SK-N-SH treated with all-trans-retinoic acid at 6 μM for 48 hours (cell line): ENCODE measurements at regions not wholly inside any gene's neighbourhood (a gene's known extent, or its start where the extent isn't known, plus 50 kb on each side); places are given as distances from the start of the nearest gene placed in this dataset.
A peak's percentile ranks its signal among the peaks of the same experiment; 100 is the strongest.

ENCODE experiments used
- ATAC-seq: fragments of 200-7000 bp; cut with Tn5 transposase; 3 replicates; pipeline ENCODE4 v1.9.1; 2020; ENCODE audit warnings: mild to moderate bottlenecking, moderate library complexity
- ARNTL ChIP-seq: fragments of 450-650 bp; formaldehyde crosslinking; IDR thresholded peaks from 2 replicates; pipeline ENCODE4 v1.5.0; 2020; ENCODE audit warnings: low read depth, mild to moderate bottlenecking, moderate library complexity, borderline replicate concordance
- BACH2 ChIP-seq: fragments of 250-450 bp; sonication (Bioruptor Pico); IDR thresholded peaks from 2 replicates; pipeline ENCODE4 v1.9.0; 2021; ENCODE audit warnings: mild to moderate bottlenecking, borderline replicate concordance
- CREB5 ChIP-seq: fragments of 250-450 bp; sonication (Bioruptor Pico); IDR thresholded peaks from 2 replicates; pipeline ENCODE4 v1.5.1; 2020; ENCODE audit warnings: low read depth, mild to moderate bottlenecking, moderate library complexity
- CSDC2 ChIP-seq: fragments of 250-450 bp; sonication (Bioruptor Pico); IDR thresholded peaks from 2 replicates; pipeline ENCODE4 v1.5.0; 2020; ENCODE audit warnings: mild to moderate bottlenecking, moderate library complexity
- CSRNP3 ChIP-seq: fragments of 250-450 bp; sonication (Bioruptor Pico); IDR thresholded peaks from 2 replicates; pipeline ENCODE4 v1.5.1; 2021; ENCODE audit warnings: mild to moderate bottlenecking, moderate library complexity
- ESRRG ChIP-seq: fragments of 250-450 bp; sonication (Bioruptor Pico); IDR thresholded peaks from 2 replicates; pipeline ENCODE4 v1.6.1; 2021; ENCODE audit warnings: mild to moderate bottlenecking
- GLIS3 ChIP-seq: fragments of 250-450 bp; sonication (Bioruptor Pico); IDR thresholded peaks from 2 replicates; pipeline ENCODE4 v1.5.0; 2020; ENCODE audit warnings: mild to moderate bottlenecking, moderate library complexity
- ISL1 ChIP-seq: fragments of 250-450 bp; sonication (Bioruptor Pico); IDR thresholded peaks from 2 replicates; pipeline ENCODE4 v2.1.2; 2022; ENCODE audit warnings: mild to moderate bottlenecking, moderate library complexity
- OSR1 ChIP-seq: fragments of 250-450 bp; sonication (Bioruptor Pico); IDR thresholded peaks from 2 replicates; pipeline ENCODE4 v1.8.0; 2022; ENCODE audit warnings: moderate library complexity, mild to moderate bottlenecking, inconsistent platforms
- PATZ1 ChIP-seq: fragments of 250-450 bp; sonication (Bioruptor Pico); IDR thresholded peaks from 2 replicates; pipeline ENCODE4 v1.8.0; 2020; ENCODE audit warnings: mild to moderate bottlenecking, moderate library complexity, borderline replicate concordance
- PPARA ChIP-seq: fragments of 250-450 bp; sonication (Bioruptor Pico); IDR thresholded peaks from 2 replicates; pipeline ENCODE4 v1.5.0; 2020; ENCODE audit warnings: mild to moderate bottlenecking, borderline replicate concordance
- RARB ChIP-seq: fragments of 250-450 bp; sonication (Bioruptor Pico); IDR thresholded peaks from 2 replicates; pipeline ENCODE4 v1.8.0; 2021; ENCODE audit warnings: mild to moderate bottlenecking, moderate library complexity
- SNAI2 ChIP-seq: fragments of 250-450 bp; sonication (Bioruptor Pico); IDR thresholded peaks from 2 replicates; pipeline ENCODE4 v1.5.0; 2020; ENCODE audit warnings: mild to moderate bottlenecking, moderate library complexity
- TCF4 ChIP-seq: fragments of 250-450 bp; sonication (Bioruptor Pico); IDR thresholded peaks from 2 replicates; pipeline ENCODE4 v1.8.0; 2021; ENCODE audit warnings: mild to moderate bottlenecking, moderate library complexity, borderline replicate concordance
- TOX ChIP-seq: fragments of 250-450 bp; sonication (Bioruptor Pico); IDR thresholded peaks from 2 replicates; pipeline ENCODE4 v1.8.0; 2021; ENCODE audit warnings: mild to moderate bottlenecking, moderate library complexity, borderline replicate concordance
- TSHZ2 ChIP-seq: fragments of 250-450 bp; sonication (Bioruptor Pico); IDR thresholded peaks from 2 replicates; pipeline ENCODE4 v1.5.0; 2020; ENCODE audit warnings: mild to moderate bottlenecking, moderate library complexity
- ZFP30 ChIP-seq: fragments of 450-650 bp; formaldehyde crosslinking; IDR thresholded peaks from 2 replicates; pipeline ENCODE4 v1.5.0; 2022; ENCODE audit warnings: mild to moderate bottlenecking, moderate library complexity
- ZNF565 ChIP-seq: fragments of 450-650 bp; formaldehyde crosslinking; conservative IDR thresholded peaks from 2 replicates; pipeline ENCODE4 v1.5.0; 2020; ENCODE audit warnings: low read depth, mild to moderate bottlenecking, moderate library complexity
- ZNF70 ChIP-seq: fragments of 450-650 bp; formaldehyde crosslinking; IDR thresholded peaks from 2 replicates; pipeline ENCODE4 v1.5.0; 2020; ENCODE audit warnings: mild to moderate bottlenecking, moderate library complexity

- peak; percentile 7 for ATAC-seq
- no peak for TF ChIP-seq GLIS3 (CRISPR knock-in tag)
- TF ChIP-seq ARNTL (CRISPR knock-in tag): no peak
- no peak for TF ChIP-seq TSHZ2 (CRISPR knock-in tag)
- no peak for TF ChIP-seq PPARA (CRISPR knock-in tag)
- no peak for TF ChIP-seq ZNF70 (CRISPR knock-in tag)
- TF ChIP-seq CSDC2 (CRISPR knock-in tag): no peak
- TF ChIP-seq ISL1 (CRISPR knock-in tag): no peak
- no peak for TF ChIP-seq CREB5 (CRISPR knock-in tag)
- TF ChIP-seq TOX (CRISPR knock-in tag): no peak
- no peak for TF ChIP-seq ESRRG
Measured at GRCh38 chr15:89400782-89401545, 66.3 kb upstream of the POLG start.

DNA sequence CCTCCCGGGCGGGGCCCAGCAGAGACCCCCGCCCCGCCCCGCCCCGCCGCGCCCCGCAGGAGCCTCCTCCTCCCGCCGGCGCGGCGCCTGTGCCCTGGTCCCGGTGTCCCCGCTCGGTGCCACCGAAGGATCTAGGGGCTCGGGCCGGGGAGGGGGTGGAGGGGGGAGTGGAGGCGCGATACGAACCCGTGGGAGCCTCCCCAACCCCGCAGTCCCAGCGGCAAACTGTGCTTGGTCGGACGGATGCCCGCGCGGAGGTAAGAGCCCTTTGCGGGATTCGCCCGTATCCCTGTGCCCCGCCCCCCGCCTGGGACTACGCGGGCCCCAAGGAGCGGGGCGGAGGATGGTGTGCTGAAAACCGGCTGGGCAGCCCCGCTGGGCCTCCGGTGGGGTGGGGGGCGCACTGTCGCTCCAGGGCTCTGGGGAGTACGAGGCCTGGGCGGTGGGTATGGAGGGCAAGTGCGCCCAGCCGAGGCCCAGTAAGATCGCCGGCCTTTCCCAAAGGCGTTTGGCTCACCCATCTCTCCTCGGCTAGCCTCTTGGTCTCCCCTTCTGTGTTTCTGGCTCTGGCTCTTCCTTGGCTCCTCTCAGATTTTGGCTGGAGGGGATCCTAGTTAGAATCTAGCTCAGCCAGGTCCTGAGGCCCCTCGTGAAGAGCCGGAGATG lies 65.6 kb upstream of the POLG start:
- TF ChIP-seq TSHZ2 (CRISPR knock-in tag) (no peak), BACH2 (CRISPR knock-in tag) (no peak), SNAI2 (no peak), ARNTL (CRISPR knock-in tag) (no peak), ZFP30 (CRISPR knock-in tag) (no peak), PATZ1 (0 out of 2 replicates have a peak, but pooled peaks have one; percentile 24)
- TF ChIP-seq, all 23 proteins: peak for 1

DNA sequence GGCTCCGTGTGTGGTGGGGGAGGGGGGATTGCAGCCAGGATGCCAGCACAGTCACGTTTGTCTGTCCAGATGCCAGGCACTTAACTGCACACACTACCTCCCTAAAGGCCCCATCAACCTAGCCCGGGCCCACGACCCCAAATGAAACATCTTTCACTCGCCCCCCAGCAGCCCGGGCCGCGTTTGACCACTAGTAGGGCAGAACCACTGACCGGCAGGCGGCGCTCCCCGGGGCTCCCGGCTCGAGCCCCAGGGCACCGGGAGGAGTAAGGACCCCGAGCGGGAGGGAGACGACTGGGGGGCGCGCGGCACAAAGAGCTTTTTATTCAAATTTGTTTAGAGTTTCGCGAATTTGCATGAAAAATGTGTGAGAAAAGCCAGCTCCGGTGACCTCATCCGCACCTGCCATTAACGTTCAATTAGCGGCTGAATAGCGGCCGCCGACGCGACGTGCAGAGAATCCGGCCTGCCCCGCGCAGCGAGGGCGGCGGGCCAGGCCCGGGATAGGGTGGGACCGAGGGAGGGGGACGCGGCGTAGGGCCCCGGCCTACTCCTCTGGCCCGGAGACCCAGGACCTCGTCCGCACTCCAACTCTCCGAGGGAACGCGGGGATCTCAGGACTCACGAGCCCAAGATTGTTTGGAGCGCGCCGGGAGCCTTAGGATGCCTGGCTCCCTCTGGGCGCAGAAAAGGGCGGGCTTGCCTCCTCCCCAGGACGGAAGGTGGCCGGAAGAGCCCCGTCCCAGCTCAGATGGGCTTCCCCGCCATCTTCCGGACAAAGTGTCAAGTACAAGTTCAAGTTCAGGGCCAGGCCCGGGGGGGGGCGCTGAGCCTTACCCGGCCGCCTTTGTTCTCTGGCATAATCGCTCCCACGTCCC lies 64.9 kb upstream of the POLG start:
- peak; percentile 84 for ATAC-seq
- TF ChIP-seq TCF4 (no peak), TOX (CRISPR knock-in tag) (no peak), PATZ1 (no peak), ISL1 (CRISPR knock-in tag) (no peak), BACH2 (CRISPR knock-in tag) (no peak), RARB (CRISPR knock-in tag) (no peak), ZNF565 (no peak), CSRNP3 (CRISPR knock-in tag) (no peak), CREB5 (CRISPR knock-in tag) (no peak), ZFP30 (CRISPR knock-in tag) (no peak), GLIS3 (CRISPR knock-in tag) (no peak), ESRRG (no peak), ZNF70 (CRISPR knock-in tag) (no peak), ARNTL (CRISPR knock-in tag) (no peak), PPARA (CRISPR knock-in tag) (no peak), OSR1 (CRISPR knock-in tag) (no peak)

More for the DNA sequence above, 65.6 kb upstream of the POLG start:
- peak; percentile 74 for ATAC-seq
